A673 (cell line): ENCODE measurements at regions not wholly inside any gene's neighbourhood (a gene's known extent, or its start where the extent isn't known, plus 50 kb on each side); places are given as distances from the start of the nearest gene placed in this dataset.

ENCODE experiments used
- BruUV-seq: library from RNA; stranded (reverse); fragments of 400-500 nt; replicated peaks from 2 replicates; lab custom pipeline; 2021; lab: Mats Ljungman, UMichigan
- CTCF ChIA-PET: fragments of 300-600 bp; sonication (Branson Sonifier 250); formaldehyde crosslinking; loops from one replicate; lab custom pipeline; 2022; ENCODE audit warnings: antibody characterized with exemption; lab: Charles Lee
- POLR2A ChIA-PET: fragments of 300-600 bp; sonication (Branson Sonifier 250); formaldehyde crosslinking; loops from one replicate; lab custom pipeline; 2022; ENCODE audit warnings: antibody characterized with exemption; ENCODE audit not compliant: low non-redundant PET; lab: Charles Lee
- DNase-seq: peaks from one replicate; pipeline ENCODE4 v3.0.0-alpha.2; 2015; ENCODE audit warnings: low spot score
- H3K27ac ChIP-seq: fragments of 200-600 bp; sonication (generic); 2 replicates; pipeline ENCODE4 v1.5.1; 2016; ENCODE audit warnings: mixed run types, low read depth, mild to moderate bottlenecking, mixed read lengths, antibody characterized with exemption, low read length; ENCODE audit not compliant: poor library complexity, severe bottlenecking
- H3K27me3 ChIP-seq: fragments of 200-600 bp; sonication (generic); replicated peaks from 2 replicates; pipeline ENCODE4 v1.6.1; 2017; ENCODE audit warnings: mixed run types, low read depth, mild to moderate bottlenecking, mixed read lengths, antibody characterized with exemption, low read length; ENCODE audit not compliant: insufficient read depth, poor library complexity
- H3K36me3 ChIP-seq: fragments of 200-600 bp; sonication (generic); 2 replicates; pipeline ENCODE4 v1.6.1; 2016; ENCODE audit warnings: mixed run types, mild to moderate bottlenecking, mixed read lengths, antibody characterized with exemption, low read length; ENCODE audit not compliant: insufficient read depth, poor library complexity, severe bottlenecking
- H3K4me1 ChIP-seq: fragments of 200-600 bp; sonication (generic); 2 replicates; pipeline ENCODE4 v1.6.1; 2017; ENCODE audit warnings: mixed run types, mild to moderate bottlenecking, mixed read lengths, antibody characterized with exemption, low read length; ENCODE audit not compliant: insufficient read depth, poor library complexity, severe bottlenecking
- H3K4me3 ChIP-seq: fragments of 200-600 bp; sonication (generic); 2 replicates; pipeline ENCODE4 v1.5.1; 2016; ENCODE audit warnings: low read depth, mixed run types, mild to moderate bottlenecking, mixed read lengths, low read length; ENCODE audit not compliant: poor library complexity, severe bottlenecking
- H3K9me3 ChIP-seq: fragments of 200-600 bp; sonication (generic); 2 replicates; pipeline ENCODE4 v1.6.1; 2016; ENCODE audit warnings: mixed run types, low read depth, mild to moderate bottlenecking, mixed read lengths, antibody characterized with exemption, low read length; ENCODE audit not compliant: poor library complexity, severe bottlenecking
- CTCF ChIP-seq: fragments of 300-800, 200-600 bp; sonication (generic); conservative IDR thresholded peaks from 2 replicates; pipeline ENCODE4 v1.5.1; 2017; ENCODE audit warnings: low read depth, mild to moderate bottlenecking, antibody characterized with exemption, low read length, moderate library complexity, mixed read lengths
- EZH2 ChIP-seq: fragments of 200-600 bp; sonication (generic); IDR thresholded peaks from 2 replicates; pipeline ENCODE4 v1.6.1; 2017; ENCODE audit warnings: borderline replicate concordance, low read depth, mild to moderate bottlenecking, mixed read lengths, antibody characterized with exemption, low read length; ENCODE audit not compliant: poor library complexity, severe bottlenecking
- intact Hi-C: fragments of 100-400 bp; cut with micrococcal nuclease; formaldehyde crosslinking; loops from one replicate; pipeline ENCODE4 v1.10.0; 2022; ENCODE audit not compliant: unreplicated experiment

- H3K4me3 ChIP-seq, result no peak overlapping the region
- no peak overlapping the region for H3K27ac ChIP-seq
- no peak for DNase-seq
- intact Hi-C loops, result no loop called here
- POLR2A ChIA-PET, result no interaction called here
- peaks cover 26% of the 10 kb centered on the region for H3K4me1 ChIP-seq
- no peaks in the 10 kb centered on the region for H3K9me3 ChIP-seq
- H3K27me3 ChIP-seq, result no peaks in the 10 kb centered on the region
- CTCF ChIA-PET, result no interaction called here
- no peak for TF ChIP-seq CTCF
- TF ChIP-seq EZH2, result no peak
- H3K36me3 ChIP-seq, result no peaks in the 10 kb centered on the region
- BruUV-seq, result no TSS peak
Measured at GRCh38 chr17:77396610-77397009, 255.8 kb downstream of the SEC14L1 start.

GRCh38 chr17:77398274-77398673 is 257.5 kb downstream of the SEC14L1 start:
- no peak overlapping the region for H3K27ac ChIP-seq
- BruUV-seq, result no TSS peak
- TF ChIP-seq EZH2, result no peak
- TF ChIP-seq CTCF, result no peak
- no peak for DNase-seq
- peaks cover 10% of the 10 kb centered on the region for H3K36me3 ChIP-seq
- POLR2A ChIA-PET, result no interaction called here
- H3K9me3 ChIP-seq, result no peaks in the 10 kb centered on the region
- no peaks in the 10 kb centered on the region for H3K27me3 ChIP-seq
- CTCF ChIA-PET, result no interaction called here
- intact Hi-C loops, result no loop called here
- no peak overlapping the region for H3K4me3 ChIP-seq
- H3K4me1 ChIP-seq, result peaks cover 9% of the 10 kb centered on the region

GRCh38 chr17:77399319-77399957 is 258.7 kb downstream of the SEC14L1 start:
- ChIA-PET POLR2A (interaction anchor here (0.7 kb wide), 1 partner anchor 36 kb away, joined by 3 read pairs; no protein-coding TSS in a partner anchor), CTCF (interaction anchor here (1.0 kb wide), 1 partner anchor 68 kb away, joined by 4 read pairs; no protein-coding TSS in a partner anchor)
- no TSS peak for BruUV-seq
- no peak overlapping the region for H3K27ac ChIP-seq
- no peaks in the 10 kb centered on the region for H3K9me3 ChIP-seq
- TF ChIP-seq EZH2 (no peak), CTCF (no peak)
- intact Hi-C loops, result no loop called here
- no peak for DNase-seq
- peaks cover 8% of the 10 kb centered on the region for H3K4me1 ChIP-seq
- H3K36me3 ChIP-seq, result peaks cover 10% of the 10 kb centered on the region
- no peaks in the 10 kb centered on the region for H3K27me3 ChIP-seq
- H3K4me3 ChIP-seq, result no peak overlapping the region
